ENCODE measurements at regions not wholly inside any gene's neighbourhood (a gene's known extent, or its start where the extent isn't known, plus 50 kb on each side); places are given as distances from the start of the nearest gene placed in this dataset.

- TF ChIP-seq CTCF (optimal IDR thresholded peaks at IDR 0.05 in 1 of 3, IDR thresholded peaks at IDR 0.05 in 1 of 3, conservative IDR thresholded peaks at IDR 0.05 in 1 of 3; ENCODE audit: extremely low read depth in 1 of 3, insufficient read depth in 2 of 3, low read length in 3 of 3) (no peak), EZH2 (IDR thresholded peaks at IDR 0.05; ENCODE audit: low read length) (no peak)
Observed at GRCh38 chr13:79647533-79647932, 166.6 kb downstream of the NDFIP2 start.

Measured in keratinocyte (primary cell).